NCI-H1694 (cell line): ENCODE measurements at regions not wholly inside any gene's neighbourhood (a gene's known extent, or its start where the extent isn't known, plus 50 kb on each side); places are given as distances from the start of the nearest gene placed in this dataset.

Source experiments
- DNase-seq: peaks from one replicate; lab custom pipeline; 2025; lab: John Stamatoyannopoulos, UW

GRCh38 chr1:199283794-199284193 is 645.0 kb downstream of the PTPRC start:
- DNase-seq: no peak

GRCh38 chr1:199287206-199287605 is 648.4 kb downstream of the PTPRC start:
- DNase-seq: no peak

- DNase-seq: no peak
Measured at GRCh38 chr1:199287647-199288046, 648.8 kb downstream of the PTPRC start.

GRCh38 chr1:199290186-199290585 is 651.3 kb downstream of the PTPRC start:
- no peak for DNase-seq

GRCh38 chr1:199291022-199291740 is 652.3 kb downstream of the PTPRC start:
- DNase-seq: no peak

GRCh38 chr1:199292896-199293295 is 654.1 kb downstream of the PTPRC start:
- DNase-seq: no peak

- no peak for DNase-seq
Measured at GRCh38 chr1:199295107-199295506, 656.3 kb downstream of the PTPRC start.

GRCh38 chr1:199297174-199297573 is 658.3 kb downstream of the PTPRC start:
- no peak for DNase-seq

- DNase-seq: no peak
Measured at GRCh38 chr1:199297887-199298286, 659.0 kb downstream of the PTPRC start.

GRCh38 chr1:199298825-199299224 is 660.0 kb downstream of the PTPRC start:
- no peak for DNase-seq

GRCh38 chr1:199301472-199302217 is 662.8 kb downstream of the PTPRC start:
- no peak for DNase-seq

- DNase-seq: no peak
Measured at GRCh38 chr1:199302554-199302953, 663.7 kb downstream of the PTPRC start.

GRCh38 chr1:199303035-199303434 is 664.2 kb downstream of the PTPRC start:
- DNase-seq: no peak

- no peak for DNase-seq
Measured at GRCh38 chr1:199305053-199305452, 666.2 kb downstream of the PTPRC start.

GRCh38 chr1:199307496-199308264 is 668.8 kb downstream of the PTPRC start:
- no peak for DNase-seq

GRCh38 chr1:199308349-199308846 is 669.6 kb downstream of the PTPRC start:
- no peak for DNase-seq

- no peak for DNase-seq
Measured at GRCh38 chr1:199310708-199311107, 671.9 kb downstream of the PTPRC start.

GRCh38 chr1:199311478-199312262 is 672.8 kb downstream of the PTPRC start:
- DNase-seq: no peak

GRCh38 chr1:199312626-199313025 is 673.8 kb downstream of the PTPRC start:
- no peak for DNase-seq

GRCh38 chr1:199313444-199313843 is 674.6 kb downstream of the PTPRC start:
- no peak for DNase-seq

- DNase-seq: no peak
Measured at GRCh38 chr1:199319341-199319740, 680.5 kb downstream of the PTPRC start.

- DNase-seq: no peak
Measured at GRCh38 chr1:199322278-199322677, 683.4 kb downstream of the PTPRC start.
